HL-60 (cell line): ENCODE measurements at regions not wholly inside any gene's neighbourhood (a gene's known extent, or its start where the extent isn't known, plus 50 kb on each side); places are given as distances from the start of the nearest gene placed in this dataset.

Experiments
- DNase-seq, 2 experiments: peaks; one replicate each; pipeline ENCODE4 v3.0.0-alpha.2; 2010 to 2020; ENCODE audit warnings: low read depth in 1 of 2, low spot score in 1 of 2
- H3K27ac ChIP-seq: fragments of 250-450 bp; sonication (Bioruptor Pico); replicated peaks from 2 replicates; pipeline ENCODE4 v1.5.1; 2020; ENCODE audit warnings: mild to moderate bottlenecking, moderate library complexity
- H3K27me3 ChIP-seq: fragments of 250-450 bp; sonication (Bioruptor Pico); 2 replicates; pipeline ENCODE4 v1.5.1; 2021; ENCODE audit warnings: mild to moderate bottlenecking, moderate library complexity; ENCODE audit not compliant: insufficient read depth, poor library complexity, severe bottlenecking
- H3K4me3 ChIP-seq: replicated peaks from 2 replicates; pipeline ENCODE4 v1.5.1; 2011; ENCODE audit warnings: mild to moderate bottlenecking, control low read depth, low read length; ENCODE audit not compliant: insufficient read depth
- CTCF ChIP-seq: IDR thresholded peaks from one replicate; pipeline ENCODE4 v1.5.1; 2011; ENCODE audit warnings: low read length, control low read depth, inconsistent platforms; ENCODE audit not compliant: insufficient read depth
- GABPA ChIP-seq: IDR thresholded peaks from 2 replicates; pipeline ENCODE4 v1.6.1; 2012; ENCODE audit warnings: low read depth
- POLR2AphosphoS5 ChIP-seq: IDR thresholded peaks from 2 replicates; pipeline ENCODE4 v1.6.1; 2012; ENCODE audit warnings: low read depth
- REST ChIP-seq: IDR thresholded peaks from 2 replicates; pipeline ENCODE4 v1.6.1; 2012; ENCODE audit warnings: low read depth; ENCODE audit not compliant: insufficient replicate concordance
- SPI1 ChIP-seq: IDR thresholded peaks from 2 replicates; pipeline ENCODE4 v1.6.1; 2012; ENCODE audit warnings: low read depth, mild to moderate bottlenecking, borderline replicate concordance

GRCh38 chr2:5172923-5173322 is 519.3 kb upstream of the SOX11 start:
- no peak for TF ChIP-seq SPI1
- no peak for TF ChIP-seq CTCF

GRCh38 chr2:5173876-5174535 is 518.2 kb upstream of the SOX11 start:
- H3K4me3 ChIP-seq = no peak overlapping the region
- H3K27ac ChIP-seq = no peak overlapping the region
- DNase-seq = no peak
- no peak for TF ChIP-seq SPI1
- TF ChIP-seq CTCF = no peak
- no peak for TF ChIP-seq GABPA
- TF ChIP-seq POLR2AphosphoS5 = no peak
- TF ChIP-seq REST = no peak
- H3K27me3 ChIP-seq = no peaks in the 10 kb centered on the region

More at GRCh38 chr2:5172923-5173322, 519.3 kb upstream of the SOX11 start:
- Histone ChIP-seq H3K27ac (no peak overlapping the region), H3K4me3 (no peak overlapping the region), H3K27me3 (no peaks in the 10 kb centered on the region)
- no peak for DNase-seq

- DNase-seq = no peak
- no peak overlapping the region for H3K4me3 ChIP-seq
- H3K27ac ChIP-seq = no peak overlapping the region
- TF ChIP-seq GABPA = no peak
- no peak for TF ChIP-seq SPI1
- TF ChIP-seq POLR2AphosphoS5 = no peak
- no peak for TF ChIP-seq CTCF
- TF ChIP-seq REST = no peak
- H3K27me3 ChIP-seq = no peaks in the 10 kb centered on the region
Measured at GRCh38 chr2:5175231-5175630, 517.0 kb upstream of the SOX11 start.

- Histone ChIP-seq H3K27me3 (no peaks in the 10 kb centered on the region), H3K4me3 (no peak overlapping the region), H3K27ac (no peak overlapping the region)
- TF ChIP-seq CTCF (no peak), REST (no peak), GABPA (no peak), SPI1 (no peak), POLR2AphosphoS5 (no peak)
- DNase-seq = no peak
Measured at GRCh38 chr2:5176764-5177163, 515.4 kb upstream of the SOX11 start.
